GM12873 (cell line): ENCODE measurements at regions not wholly inside any gene's neighbourhood (a gene's known extent, or its start where the extent isn't known, plus 50 kb on each side); places are given as distances from the start of the nearest gene placed in this dataset.

Source experiments
- CTCF ChIP-seq: IDR thresholded peaks from 2 replicates; pipeline ENCODE4 v1.5.1; 2012; ENCODE audit warnings: low read depth, mild to moderate bottlenecking, moderate library complexity, low read length, control low read depth; ENCODE audit not compliant: insufficient read depth; ENCODE audit errors: missing control alignments

GRCh38 chr18:55880617-55881016 lies 292.6 kb upstream of the TCF4 start:
- TF ChIP-seq CTCF = no peak

- TF ChIP-seq CTCF = no peak
Measured at GRCh38 chr18:55879331-55879730, 291.3 kb upstream of the TCF4 start.

- TF ChIP-seq CTCF = no peak
Measured at GRCh38 chr18:55878224-55878623, 290.2 kb upstream of the TCF4 start.

GRCh38 chr18:55877321-55877720 lies 289.3 kb upstream of the TCF4 start:
- TF ChIP-seq CTCF = no peak

GRCh38 chr18:55876254-55876653 lies 288.3 kb upstream of the TCF4 start:
- no peak for TF ChIP-seq CTCF

GRCh38 chr18:55875371-55875901 lies 287.4 kb upstream of the TCF4 start:
- TF ChIP-seq CTCF = no peak

GRCh38 chr18:55869556-55870501 lies 281.8 kb upstream of the TCF4 start:
- no peak for TF ChIP-seq CTCF
